OCI-LY3 (cell line): ENCODE measurements at regions not wholly inside any gene's neighbourhood (a gene's known extent, or its start where the extent isn't known, plus 50 kb on each side); places are given as distances from the start of the nearest gene placed in this dataset.

Experiments used
- EZH2phosphoT487 ChIP-seq: fragments of 200-600 bp; shearing (Covaris generic); IDR thresholded peaks from 2 replicates; pipeline ENCODE4 v1.6.1; 2018; ENCODE audit warnings: antibody characterized with exemption, mixed run types, low read depth
- TF ChIP-seq, protein P1 (sequence below): fragments of 200-600, 300-600 bp; sonication (generic); IDR thresholded peaks from 2 replicates; pipeline ENCODE4 v1.5.1; 2014; ENCODE audit warnings: antibody characterized with exemption, low read length, low read depth

DNA sequence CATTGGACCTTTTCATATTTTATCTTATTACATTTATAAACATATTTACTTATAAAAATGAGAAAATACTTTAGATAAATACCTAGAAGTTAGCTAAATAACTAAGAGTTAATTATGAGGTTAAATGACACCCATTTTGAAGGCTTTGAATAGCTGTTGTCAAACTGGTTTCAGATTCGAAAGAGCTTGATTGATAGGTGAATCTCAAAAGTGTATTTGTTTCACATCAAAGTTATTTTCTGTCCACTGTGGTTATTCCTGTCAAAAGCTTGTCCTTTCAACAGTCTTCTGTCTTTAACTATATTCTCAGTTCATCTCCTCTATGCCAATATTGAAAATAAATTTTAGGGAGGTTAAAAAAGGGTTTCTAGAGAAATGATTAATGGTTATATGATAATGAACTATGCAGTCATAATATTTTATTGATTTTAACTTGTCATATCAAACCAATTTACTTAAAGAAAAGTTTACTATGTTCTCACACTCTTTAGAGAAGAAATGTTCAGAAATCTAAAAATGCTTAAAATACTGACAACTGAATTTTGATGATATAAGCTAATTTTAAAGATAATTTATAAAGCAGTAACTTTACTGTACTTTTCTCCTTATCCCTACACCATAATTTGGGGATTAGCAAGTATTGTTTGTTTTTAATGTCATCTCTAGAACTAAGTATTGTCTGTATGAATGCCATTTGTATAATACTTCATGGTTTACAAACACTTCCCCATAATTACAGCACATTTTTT, 72.0 kb upstream of the FOXP2 start:
- TF ChIP-seq, protein P1, sequence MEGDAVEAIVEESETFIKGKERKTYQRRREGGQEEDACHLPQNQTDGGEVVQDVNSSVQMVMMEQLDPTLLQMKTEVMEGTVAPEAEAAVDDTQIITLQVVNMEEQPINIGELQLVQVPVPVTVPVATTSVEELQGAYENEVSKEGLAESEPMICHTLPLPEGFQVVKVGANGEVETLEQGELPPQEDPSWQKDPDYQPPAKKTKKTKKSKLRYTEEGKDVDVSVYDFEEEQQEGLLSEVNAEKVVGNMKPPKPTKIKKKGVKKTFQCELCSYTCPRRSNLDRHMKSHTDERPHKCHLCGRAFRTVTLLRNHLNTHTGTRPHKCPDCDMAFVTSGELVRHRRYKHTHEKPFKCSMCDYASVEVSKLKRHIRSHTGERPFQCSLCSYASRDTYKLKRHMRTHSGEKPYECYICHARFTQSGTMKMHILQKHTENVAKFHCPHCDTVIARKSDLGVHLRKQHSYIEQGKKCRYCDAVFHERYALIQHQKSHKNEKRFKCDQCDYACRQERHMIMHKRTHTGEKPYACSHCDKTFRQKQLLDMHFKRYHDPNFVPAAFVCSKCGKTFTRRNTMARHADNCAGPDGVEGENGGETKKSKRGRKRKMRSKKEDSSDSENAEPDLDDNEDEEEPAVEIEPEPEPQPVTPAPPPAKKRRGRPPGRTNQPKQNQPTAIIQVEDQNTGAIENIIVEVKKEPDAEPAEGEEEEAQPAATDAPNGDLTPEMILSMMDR, result no peak
- TF ChIP-seq EZH2phosphoT487, result no peak
